RWPE2 (cell line): ENCODE measurements at regions not wholly inside any gene's neighbourhood (a gene's known extent, or its start where the extent isn't known, plus 50 kb on each side); places are given as distances from the start of the nearest gene placed in this dataset.

Experiments
- ATAC-seq: fragments of 200-7000 bp; cut with Tn5 transposase; 3 replicates; pipeline ENCODE4 v1.9.1; 2021; ENCODE audit warnings: low read depth
- DNase-seq: peaks from one replicate; pipeline ENCODE4 v3.0.0-alpha.2; 2020; ENCODE audit warnings: low spot score
- H3K27ac ChIP-seq: fragments of 450-650 bp; 2 replicates; pipeline ENCODE4 v1.5.1; 2017; ENCODE audit warnings: mild to moderate bottlenecking; ENCODE audit not compliant: poor library complexity, severe bottlenecking
- H3K27me3 ChIP-seq: fragments of 250-450 bp; sonication (Bioruptor Pico); 2 replicates; pipeline ENCODE4 v1.5.1; 2021; ENCODE audit warnings: mild to moderate bottlenecking, moderate library complexity; ENCODE audit not compliant: insufficient read depth, poor library complexity, severe bottlenecking
- H3K36me3 ChIP-seq: fragments of 250-450 bp; sonication (Bioruptor Pico); 2 replicates; pipeline ENCODE4 v1.5.1; 2020; ENCODE audit warnings: low read depth, mild to moderate bottlenecking, moderate library complexity
- H3K4me1 ChIP-seq: fragments of 250-450 bp; sonication (Bioruptor Pico); 2 replicates; pipeline ENCODE4 v1.5.1; 2021; ENCODE audit warnings: mild to moderate bottlenecking, moderate library complexity; ENCODE audit not compliant: insufficient read depth, poor library complexity, severe bottlenecking
- H3K4me3 ChIP-seq: fragments of 250-450 bp; sonication (Bioruptor Pico); 2 replicates; pipeline ENCODE4 v1.5.1; 2021; ENCODE audit warnings: mild to moderate bottlenecking, moderate library complexity; ENCODE audit not compliant: severe bottlenecking
- H3K9me3 ChIP-seq: fragments of 250-450 bp; sonication (Bioruptor Pico); 2 replicates; pipeline ENCODE4 v1.5.1; 2021; ENCODE audit warnings: mild to moderate bottlenecking, moderate library complexity; ENCODE audit not compliant: severe bottlenecking
- TF ChIP-seq, protein P1 (sequence below): fragments of 450-650 bp; IDR thresholded peaks from one replicate; pipeline ENCODE4 v1.5.1; 2017; ENCODE audit warnings: mild to moderate bottlenecking, moderate library complexity; ENCODE audit not compliant: poor library complexity, severe bottlenecking

DNA sequence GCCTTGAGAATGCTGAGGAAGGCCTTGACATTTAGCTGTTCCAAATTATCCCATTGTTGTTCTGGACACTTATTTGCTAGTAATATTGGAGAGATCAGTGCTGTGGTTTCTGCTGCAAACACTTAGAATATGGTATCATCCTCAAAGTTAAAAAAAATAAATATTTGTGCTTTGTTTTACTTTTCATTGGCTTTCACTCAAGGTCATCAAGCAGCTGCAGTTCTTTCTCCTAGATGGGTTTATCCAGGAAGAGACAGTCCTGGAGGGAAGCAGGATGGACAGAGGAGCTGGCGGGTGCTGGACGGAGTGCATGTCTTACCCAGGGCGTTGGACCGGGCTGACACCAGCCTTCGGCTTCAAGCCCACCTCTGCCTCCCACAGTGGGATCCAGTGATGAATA, 193.6 kb downstream of the MTRR start:
- H3K36me3 ChIP-seq, result no peaks in the 10 kb centered on the region
- ATAC-seq, result no peak
- no peak for DNase-seq
- no peak overlapping the region for H3K4me3 ChIP-seq
- H3K4me1 ChIP-seq, result no peaks in the 10 kb centered on the region
- peaks cover 23% of the 10 kb centered on the region for H3K27me3 ChIP-seq
- TF ChIP-seq, protein P1, sequence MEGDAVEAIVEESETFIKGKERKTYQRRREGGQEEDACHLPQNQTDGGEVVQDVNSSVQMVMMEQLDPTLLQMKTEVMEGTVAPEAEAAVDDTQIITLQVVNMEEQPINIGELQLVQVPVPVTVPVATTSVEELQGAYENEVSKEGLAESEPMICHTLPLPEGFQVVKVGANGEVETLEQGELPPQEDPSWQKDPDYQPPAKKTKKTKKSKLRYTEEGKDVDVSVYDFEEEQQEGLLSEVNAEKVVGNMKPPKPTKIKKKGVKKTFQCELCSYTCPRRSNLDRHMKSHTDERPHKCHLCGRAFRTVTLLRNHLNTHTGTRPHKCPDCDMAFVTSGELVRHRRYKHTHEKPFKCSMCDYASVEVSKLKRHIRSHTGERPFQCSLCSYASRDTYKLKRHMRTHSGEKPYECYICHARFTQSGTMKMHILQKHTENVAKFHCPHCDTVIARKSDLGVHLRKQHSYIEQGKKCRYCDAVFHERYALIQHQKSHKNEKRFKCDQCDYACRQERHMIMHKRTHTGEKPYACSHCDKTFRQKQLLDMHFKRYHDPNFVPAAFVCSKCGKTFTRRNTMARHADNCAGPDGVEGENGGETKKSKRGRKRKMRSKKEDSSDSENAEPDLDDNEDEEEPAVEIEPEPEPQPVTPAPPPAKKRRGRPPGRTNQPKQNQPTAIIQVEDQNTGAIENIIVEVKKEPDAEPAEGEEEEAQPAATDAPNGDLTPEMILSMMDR, result no peak
- no peak overlapping the region for H3K27ac ChIP-seq
- H3K9me3 ChIP-seq, result no peaks in the 10 kb centered on the region

DNA sequence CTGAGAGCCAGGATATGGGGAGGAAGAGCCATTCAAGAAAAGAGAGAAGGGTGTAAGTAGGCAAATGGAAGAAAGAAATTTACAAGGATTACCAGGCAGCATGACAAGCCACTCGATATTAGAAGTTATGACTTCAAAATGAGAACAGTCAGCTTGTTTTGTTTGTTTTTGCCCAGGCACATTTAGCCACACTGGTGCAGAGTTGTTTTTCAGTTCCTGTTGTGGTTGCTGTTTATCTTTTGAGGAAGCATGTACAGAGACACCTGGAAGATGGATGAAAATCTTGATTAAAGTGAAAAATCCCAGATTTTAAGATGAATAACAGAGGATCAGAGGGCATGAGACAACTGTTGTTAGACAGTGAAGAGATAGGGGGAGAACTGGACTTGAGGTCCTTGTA, 199.1 kb downstream of the MTRR start:
- no peaks in the 10 kb centered on the region for H3K9me3 ChIP-seq
- H3K27ac ChIP-seq, result no peak overlapping the region
- no peak overlapping the region for H3K4me3 ChIP-seq
- no peaks in the 10 kb centered on the region for H3K36me3 ChIP-seq
- ATAC-seq, result no peak
- TF ChIP-seq, protein P1, result no peak
- H3K4me1 ChIP-seq, result no peaks in the 10 kb centered on the region
- DNase-seq, result no peak
- H3K27me3 ChIP-seq, result peaks cover 3% of the 10 kb centered on the region

DNA sequence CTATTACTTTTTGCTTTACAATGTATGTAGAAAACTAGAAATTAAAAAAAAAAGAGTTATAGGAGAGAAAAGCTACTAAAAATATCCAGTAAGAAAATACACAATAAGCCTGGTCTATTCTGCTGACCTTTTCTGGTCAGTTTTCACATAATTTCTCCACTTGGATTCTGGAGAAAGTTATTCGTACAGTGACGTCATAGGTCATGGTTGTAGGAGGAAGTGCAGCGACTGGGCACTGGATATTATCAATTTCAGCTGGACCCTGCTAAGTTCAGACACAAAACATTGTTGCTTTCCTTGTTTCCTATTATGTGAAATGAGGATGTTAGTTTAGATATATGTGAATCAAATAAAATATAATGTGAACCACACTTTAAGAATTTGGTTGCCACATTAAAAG, 201.2 kb downstream of the MTRR start:
- no peak overlapping the region for H3K27ac ChIP-seq
- ATAC-seq, result no peak
- H3K4me3 ChIP-seq, result no peak overlapping the region
- H3K36me3 ChIP-seq, result no peaks in the 10 kb centered on the region
- TF ChIP-seq, protein P1, result no peak
- no peak for DNase-seq
- peaks cover 2% of the 10 kb centered on the region for H3K27me3 ChIP-seq
- no peaks in the 10 kb centered on the region for H3K4me1 ChIP-seq
- no peaks in the 10 kb centered on the region for H3K9me3 ChIP-seq

DNA sequence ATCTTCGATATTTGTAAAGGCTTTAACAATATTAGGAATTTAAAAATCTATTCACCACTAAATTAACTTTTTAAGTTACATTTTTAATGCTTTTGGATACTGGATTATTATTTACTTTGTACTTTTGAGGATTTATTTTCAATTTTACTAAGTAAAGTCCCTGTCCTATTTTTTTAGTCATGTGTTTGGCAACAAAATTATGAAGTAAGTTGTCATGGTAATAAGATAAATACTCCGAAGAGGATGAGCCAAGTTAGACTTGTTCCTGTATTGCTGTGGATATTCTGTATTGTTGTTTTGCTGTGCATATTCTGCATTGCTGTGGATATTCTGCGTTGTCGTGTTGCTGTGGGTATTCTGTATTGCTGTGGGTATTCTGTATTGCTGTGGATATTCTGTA, 210.1 kb downstream of the MTRR start:
- Histone ChIP-seq H3K27ac (no peak overlapping the region), H3K36me3 (no peaks in the 10 kb centered on the region), H3K4me1 (no peaks in the 10 kb centered on the region), H3K9me3 (no peaks in the 10 kb centered on the region), H3K27me3 (peaks cover 15% of the 10 kb centered on the region), H3K4me3 (no peak overlapping the region)
- no peak for ATAC-seq
- TF ChIP-seq, protein P1, result no peak
- DNase-seq, result no peak

DNA sequence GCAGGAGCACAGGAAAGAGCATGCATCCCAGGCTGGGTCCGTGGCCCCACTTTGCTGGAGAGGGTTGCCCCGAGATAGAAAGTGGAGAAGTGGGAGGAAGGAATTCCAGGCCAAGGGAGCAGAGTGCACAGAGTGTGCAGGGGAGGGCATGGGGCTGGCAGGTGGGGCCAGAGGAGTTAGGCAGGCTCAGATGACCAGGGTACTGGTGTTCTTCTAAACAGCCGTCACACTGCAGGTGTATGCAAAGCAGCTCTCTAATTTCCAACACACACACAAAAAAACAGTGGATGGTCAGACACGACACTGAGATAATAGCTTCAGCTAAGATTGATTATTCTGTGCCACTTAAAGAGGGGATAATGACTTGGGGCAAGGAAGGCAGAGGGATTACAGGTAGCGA, 212.2 kb downstream of the MTRR start:
- no peaks in the 10 kb centered on the region for H3K36me3 ChIP-seq
- TF ChIP-seq, protein P1, result no peak
- ATAC-seq, result no peak

More for the DNA sequence above, 212.2 kb downstream of the MTRR start:
- no peak overlapping the region for H3K4me3 ChIP-seq
- peaks cover 8% of the 10 kb centered on the region for H3K27me3 ChIP-seq
- H3K4me1 ChIP-seq, result no peaks in the 10 kb centered on the region
- no peaks in the 10 kb centered on the region for H3K9me3 ChIP-seq
- no peak overlapping the region for H3K27ac ChIP-seq
- DNase-seq, result no peak
